Vagina (tissue), 2 donors: ENCODE measurements at regions not wholly inside any gene's neighbourhood (a gene's known extent, or its start where the extent isn't known, plus 50 kb on each side); places are given as distances from the start of the nearest gene placed in this dataset.

Experiments
- CTCF ChIP-seq, 3 experiments: fragments of 450-650 bp in 2 of 3; fragments of 200-600 bp in 1 of 3; sonication (generic) in 1 of 3; IDR thresholded peaks; one replicate each; pipeline ENCODE4 v1.5.1; 2017 to 2019; ENCODE audit warnings: antibody characterized with exemption in 3 of 3, mild to moderate bottlenecking in 2 of 3, moderate library complexity in 2 of 3
- POLR2A ChIP-seq, 2 donors: fragments of 450-650 bp; IDR thresholded peaks; one replicate each; pipeline ENCODE4 v1.6.1; 2017; ENCODE audit warnings: antibody characterized with exemption in 2 of 2, mild to moderate bottlenecking in 2 of 2, moderate library complexity in 2 of 2

- TF ChIP-seq CTCF (IDR thresholded peaks at IDR 0.05) (no peak), POLR2A (IDR thresholded peaks at IDR 0.05) (no peak)
Measured at GRCh38 chr6:113290684-113291083, 566.5 kb upstream of the MARCKS start.
